Kidney (tissue), 13 donors: ENCODE measurements at regions not wholly inside any gene's neighbourhood (a gene's known extent, or its start where the extent isn't known, plus 50 kb on each side); places are given as distances from the start of the nearest gene placed in this dataset.

Experiments
- DNase-seq, 5 donors: peaks; one replicate each; pipeline ENCODE4 v3.0.0-alpha.2; 2013 to 2020
- FAIRE-seq: peaks from 2 replicates; lab custom pipeline; 2012; peaks lifted over from hg19 to GRCh38; lab: Jason Lieb, UNC
- H3K27ac ChIP-seq, 2 donors: one replicate each; pipeline ENCODE4 v1.7.0; 2013; ENCODE audit warnings: low read depth in 2 of 2, low read length in 2 of 2, inconsistent platforms in 1 of 2
- H3K27me3 ChIP-seq: one replicate; pipeline ENCODE4 v1.7.1; 2013; ENCODE audit warnings: low read length, inconsistent platforms; ENCODE audit not compliant: control insufficient read depth, insufficient read depth
- H3K36me3 ChIP-seq, 3 donors: one replicate each; pipeline versions ENCODE4 v1.7.0 to v1.7.1; 2013; ENCODE audit warnings: low read length in 3 of 3, control low read depth in 1 of 3, inconsistent platforms in 1 of 3; ENCODE audit not compliant: insufficient read depth in 3 of 3, control insufficient read depth in 2 of 3
- H3K4me1 ChIP-seq, 3 donors: one replicate each; pipeline versions ENCODE4 v1.7.0 to v1.7.1; 2013; ENCODE audit warnings: low read length in 3 of 3, inconsistent platforms in 1 of 3, low read depth in 1 of 3; ENCODE audit not compliant: control insufficient read depth in 2 of 3, insufficient read depth in 2 of 3
- H3K4me3 ChIP-seq, 3 donors: one replicate each; pipeline versions ENCODE4 v1.7.0 to v1.8.1; 2013; ENCODE audit warnings: low read length in 3 of 3, control low read depth in 1 of 3, inconsistent platforms in 1 of 3
- H3K9ac ChIP-seq, 3 donors: one replicate each; pipeline versions ENCODE4 v1.7.0 to v1.7.1; 2013; ENCODE audit warnings: low read length in 3 of 3, control low read depth in 1 of 3, inconsistent platforms in 1 of 3
- H3K9me3 ChIP-seq, 3 donors: one replicate each; pipeline versions ENCODE4 v1.7.0 to v1.7.1; 2013; ENCODE audit warnings: low read length in 3 of 3, control low read depth in 1 of 3, inconsistent platforms in 1 of 3; ENCODE audit not compliant: control insufficient read depth in 2 of 3, insufficient read depth in 1 of 3
- CTCF ChIP-seq: IDR thresholded peaks from 3 replicates; pipeline ENCODE4 v1.5.1; 2012; ENCODE audit warnings: mild to moderate bottlenecking, moderate library complexity, borderline replicate concordance; ENCODE audit not compliant: insufficient read depth; ENCODE audit errors: extremely low read depth
- intact Hi-C: fragments of 100-400 bp; cut with DNase I; formaldehyde crosslinking; loops from one replicate; pipeline ENCODE4 v1.11.1; 2022
- donor health status: control.
- donor health status: control.
- donor health status: control.
- donor health status: control.
- donor health status: control.
- donor health status: DM: yes; HTN: yes; CAD: no.
- donor health status: Normal renal cell carcinoma (clear cell type).

- Histone ChIP-seq H3K36me3 (no peaks in the 10 kb centered on the region), H3K4me3 (no peak overlapping the region), H3K27ac (no peak overlapping the region), H3K4me1 (peaks cover 0 to 6% (median 2%) of the 10 kb centered on the region in 3 donors), H3K9ac (no peak overlapping the region), H3K27me3 (no peaks in the 10 kb centered on the region), H3K9me3 (no peaks in the 10 kb centered on the region)
- FAIRE-seq (no peak), DNase-seq (peak in 4 of 5 donors; percentile 72 to 90 (median 79))
- intact Hi-C loops: no loop called here
- no peak for TF ChIP-seq CTCF
Observed at GRCh38 chr16:85246473-85246872, 134.2 kb upstream of the CIBAR2 start.

- no peak for FAIRE-seq
- no peak for DNase-seq
- no peak for TF ChIP-seq CTCF
- intact Hi-C loops: no loop called here
- Histone ChIP-seq H3K4me3 (no peak overlapping the region), H3K4me1 (peaks cover 0 to 6% (median 2%) of the 10 kb centered on the region in 3 donors), H3K27me3 (no peaks in the 10 kb centered on the region), H3K9ac (no peak overlapping the region), H3K27ac (no peak overlapping the region), H3K9me3 (no peaks in the 10 kb centered on the region), H3K36me3 (no peaks in the 10 kb centered on the region)
Observed at GRCh38 chr16:85246973-85247372, 134.7 kb upstream of the CIBAR2 start.

GRCh38 chr16:85248342-85248741 is 136.1 kb upstream of the CIBAR2 start:
- H3K27me3 ChIP-seq: no peaks in the 10 kb centered on the region
- H3K9ac ChIP-seq: no peak overlapping the region
- intact Hi-C loops: no loop called here
- H3K27ac ChIP-seq: no peak overlapping the region
- no peak overlapping the region for H3K4me3 ChIP-seq
- FAIRE-seq: no peak
- no peaks in the 10 kb centered on the region for H3K36me3 ChIP-seq
- peaks cover 0 to 7% (median 2%) of the 10 kb centered on the region in 3 donors for H3K4me1 ChIP-seq
- no peak for TF ChIP-seq CTCF
- DNase-seq: no peak
- H3K9me3 ChIP-seq: no peaks in the 10 kb centered on the region

DNA sequence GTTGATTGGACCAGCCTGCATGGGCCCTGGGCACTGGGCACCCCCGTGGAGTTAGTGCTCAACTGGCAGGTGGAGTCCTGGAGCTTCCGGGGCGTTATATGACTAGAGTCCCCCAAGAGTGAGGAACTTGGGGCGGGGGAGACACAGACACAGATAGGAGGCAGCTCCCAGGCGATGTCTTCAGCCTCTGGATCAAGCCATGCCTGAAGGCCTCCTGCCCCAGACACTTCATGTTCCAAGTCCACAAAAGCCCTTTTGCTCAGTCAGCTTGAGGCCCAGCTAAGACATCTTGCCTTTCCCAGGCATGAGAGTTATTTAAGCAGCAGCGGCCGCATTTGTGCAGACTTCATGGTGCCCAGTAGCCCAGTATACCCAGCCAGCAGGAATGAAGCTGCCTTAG is 136.6 kb upstream of the CIBAR2 start:
- Histone ChIP-seq H3K27ac (no peak overlapping the region), H3K4me1 (peaks cover 0 to 11% (median 2%) of the 10 kb centered on the region in 3 donors), H3K4me3 (no peak overlapping the region), H3K9me3 (no peaks in the 10 kb centered on the region), H3K36me3 (no peaks in the 10 kb centered on the region), H3K27me3 (no peaks in the 10 kb centered on the region), H3K9ac (no peak overlapping the region)
- FAIRE-seq (no peak), DNase-seq (no peak)
- intact Hi-C loops: no loop called here
- no peak for TF ChIP-seq CTCF
